ENCODE measurements at regions not wholly inside any gene's neighbourhood (a gene's known extent, or its start where the extent isn't known, plus 50 kb on each side); places are given as distances from the start of the nearest gene placed in this dataset.

- no peak for DNase-seq (ENCODE audit: low read depth)
- no peak for TF ChIP-seq CTCF (IDR thresholded peaks at IDR 0.05; ENCODE audit: low read depth, low read length, missing control alignments)
Observed at GRCh38 chr18:51391215-51391614, 193.7 kb upstream of the MEX3C start.

DNA sequence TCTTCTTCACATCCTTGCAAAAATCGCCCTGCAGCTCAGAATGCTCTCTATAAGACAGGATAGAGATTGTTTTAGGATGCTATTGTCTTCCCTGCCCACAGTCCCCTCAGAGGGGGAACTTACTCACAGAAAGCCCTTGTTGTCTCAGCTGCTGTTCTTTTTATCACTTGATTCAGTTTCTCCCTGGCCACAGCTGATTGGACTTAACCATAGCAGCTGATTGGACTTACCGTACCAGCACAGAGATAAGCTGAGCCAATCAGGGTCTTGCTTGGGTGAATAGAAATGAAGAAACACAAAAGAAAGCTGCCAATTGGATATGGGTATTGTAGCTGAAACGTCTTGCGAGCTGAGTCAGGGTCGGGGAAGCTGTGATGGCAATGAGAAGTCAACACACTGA is 194.2 kb upstream of the MEX3C start:
- no peak overlapping the region for H3K4me3 ChIP-seq (ENCODE audit: low read depth, low read length)
- no peak for TF ChIP-seq CTCF (IDR thresholded peaks at IDR 0.05; ENCODE audit: low read depth, low read length, missing control alignments)
- no peak for DNase-seq (ENCODE audit: low read depth)

More at GRCh38 chr18:51391215-51391614, 193.7 kb upstream of the MEX3C start:
- no peak overlapping the region for H3K4me3 ChIP-seq (ENCODE audit: low read depth, low read length)

- no peak for DNase-seq (ENCODE audit: low read depth)
- H3K4me3 ChIP-seq (ENCODE audit: low read depth, low read length), result no peak overlapping the region
- TF ChIP-seq CTCF (IDR thresholded peaks at IDR 0.05; ENCODE audit: low read depth, low read length, missing control alignments), result no peak
Observed at GRCh38 chr18:51397347-51397962, 200.0 kb upstream of the MEX3C start.

DNA sequence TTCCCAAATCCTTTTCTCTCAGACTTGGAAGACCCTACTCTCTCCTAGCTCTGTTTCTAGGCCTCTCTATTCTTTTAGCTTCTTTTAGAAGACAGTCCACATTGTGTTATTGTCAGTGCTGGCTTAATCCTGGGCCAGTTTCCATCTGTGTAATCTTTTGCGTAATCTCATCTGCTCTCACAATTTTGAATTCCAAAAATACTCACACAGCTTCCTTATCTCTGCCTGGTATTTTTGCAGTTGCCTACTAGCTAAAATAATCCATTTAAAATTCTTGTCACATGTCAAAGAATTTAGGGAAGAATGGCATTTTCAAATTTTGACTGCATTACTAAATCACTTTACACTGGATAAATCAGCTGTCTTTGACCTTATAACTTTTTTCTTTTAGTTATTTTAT is 200.6 kb upstream of the MEX3C start:
- H3K4me3 ChIP-seq (ENCODE audit: low read depth, low read length), result no peak overlapping the region
- TF ChIP-seq CTCF (IDR thresholded peaks at IDR 0.05; ENCODE audit: low read depth, low read length, missing control alignments), result no peak
- DNase-seq (ENCODE audit: low read depth), result no peak

DNA sequence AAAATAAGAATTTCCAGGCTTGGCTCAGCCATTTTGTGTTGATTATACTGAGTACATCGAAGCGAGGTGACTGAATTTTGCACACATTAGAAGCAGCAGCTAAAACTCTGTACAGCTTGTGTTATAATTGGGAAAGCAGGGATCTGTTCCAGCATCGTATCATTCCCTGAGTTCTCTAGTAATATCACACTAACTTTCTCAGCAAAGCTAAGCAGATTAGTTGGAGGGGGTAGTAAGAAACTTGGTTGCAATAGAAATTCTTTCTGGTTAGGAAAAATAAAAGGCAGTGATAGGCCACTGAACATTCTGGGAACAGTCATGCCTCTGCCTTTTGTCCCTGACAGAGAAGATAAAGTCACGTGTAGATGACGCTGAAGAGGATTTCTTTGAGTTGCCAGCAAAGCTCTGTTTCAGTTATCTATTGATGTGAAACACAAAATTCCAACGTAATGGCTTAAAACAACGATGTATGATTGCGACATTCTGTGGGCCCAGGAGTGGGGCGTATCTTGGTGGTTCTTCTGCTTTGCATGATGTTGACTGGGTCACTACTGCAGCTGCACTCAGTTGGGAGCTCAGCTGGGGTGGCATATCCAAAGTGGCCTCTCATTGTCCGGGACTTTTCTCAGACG is 202.1 kb upstream of the MEX3C start:
- no peak for TF ChIP-seq CTCF (IDR thresholded peaks at IDR 0.05; ENCODE audit: low read depth, low read length, missing control alignments)
- H3K4me3 ChIP-seq (ENCODE audit: low read depth, low read length), result no peak overlapping the region
- DNase-seq (ENCODE audit: low read depth), result no peak

DNA sequence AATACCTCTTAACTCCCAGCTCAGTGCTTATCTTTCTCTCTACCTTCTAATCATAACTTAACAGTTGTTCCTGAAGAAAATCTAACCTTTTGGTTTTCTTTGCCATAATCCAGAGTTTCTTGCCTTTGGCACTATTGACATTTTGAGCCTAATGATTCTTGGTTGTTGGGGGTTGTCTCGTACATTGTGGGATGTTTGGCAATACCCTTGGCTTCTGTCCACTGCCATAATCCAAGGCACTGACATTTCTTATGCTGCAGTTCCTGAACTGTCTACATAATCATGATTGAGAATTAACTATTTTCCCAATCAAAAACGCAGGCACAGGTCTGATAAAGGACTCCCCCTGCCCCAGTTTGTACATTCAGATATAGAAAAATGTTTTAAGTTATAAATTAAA is 203.2 kb upstream of the MEX3C start:
- DNase-seq (ENCODE audit: low read depth), result no peak
- no peak for TF ChIP-seq CTCF (IDR thresholded peaks at IDR 0.05; ENCODE audit: low read depth, low read length, missing control alignments)
- H3K4me3 ChIP-seq (ENCODE audit: low read depth, low read length), result no peak overlapping the region

DNA sequence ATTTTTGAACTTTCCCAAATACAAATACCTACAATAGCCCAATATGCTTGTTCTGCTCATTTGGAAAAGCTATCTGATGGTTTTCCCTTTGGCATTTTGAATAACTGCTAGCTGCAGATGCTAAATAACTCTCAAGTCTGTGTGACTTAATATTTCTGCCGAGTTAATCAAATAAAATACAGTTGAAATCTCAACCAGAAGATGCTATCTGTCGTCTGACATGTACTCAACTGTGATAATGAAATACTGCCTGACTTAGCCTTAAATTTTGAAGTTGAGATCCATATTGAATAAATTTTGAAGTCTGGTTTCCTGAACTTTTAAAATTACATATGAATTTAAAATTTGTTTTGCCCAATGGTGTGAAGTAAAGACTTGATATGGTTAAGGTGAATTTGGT is 204.4 kb upstream of the MEX3C start:
- no peak for DNase-seq (ENCODE audit: low read depth)
- TF ChIP-seq CTCF (IDR thresholded peaks at IDR 0.05; ENCODE audit: low read depth, low read length, missing control alignments), result no peak
- no peak overlapping the region for H3K4me3 ChIP-seq (ENCODE audit: low read depth, low read length)

Data from GM12864 (cell line).